ENCODE measurements at regions not wholly inside any gene's neighbourhood (a gene's known extent, or its start where the extent isn't known, plus 50 kb on each side); places are given as distances from the start of the nearest gene placed in this dataset.

DNA sequence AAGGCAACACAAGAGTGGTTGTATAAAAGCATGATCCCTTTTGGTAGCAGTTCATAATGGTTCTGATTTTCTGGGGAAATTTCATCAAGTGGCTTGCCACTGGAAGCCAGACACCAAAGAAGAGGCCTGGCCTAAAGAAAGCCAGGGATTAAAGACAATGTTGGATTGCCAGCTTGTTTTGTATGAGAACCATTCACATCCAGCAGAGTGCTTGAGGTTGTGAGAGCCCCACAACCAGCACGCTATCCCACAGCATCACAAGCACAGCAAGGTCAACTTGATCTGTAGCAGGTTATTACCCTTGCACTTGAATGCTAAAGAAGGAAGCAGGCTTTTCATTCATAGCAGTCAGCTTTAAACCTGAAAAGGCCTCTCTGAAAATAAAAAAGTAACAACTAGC, 399.8 kb downstream of the PLPP3 start:
- TF ChIP-seq POLR2A (IDR thresholded peaks at IDR 0.05): no peak
- TF ChIP-seq, protein P1, sequence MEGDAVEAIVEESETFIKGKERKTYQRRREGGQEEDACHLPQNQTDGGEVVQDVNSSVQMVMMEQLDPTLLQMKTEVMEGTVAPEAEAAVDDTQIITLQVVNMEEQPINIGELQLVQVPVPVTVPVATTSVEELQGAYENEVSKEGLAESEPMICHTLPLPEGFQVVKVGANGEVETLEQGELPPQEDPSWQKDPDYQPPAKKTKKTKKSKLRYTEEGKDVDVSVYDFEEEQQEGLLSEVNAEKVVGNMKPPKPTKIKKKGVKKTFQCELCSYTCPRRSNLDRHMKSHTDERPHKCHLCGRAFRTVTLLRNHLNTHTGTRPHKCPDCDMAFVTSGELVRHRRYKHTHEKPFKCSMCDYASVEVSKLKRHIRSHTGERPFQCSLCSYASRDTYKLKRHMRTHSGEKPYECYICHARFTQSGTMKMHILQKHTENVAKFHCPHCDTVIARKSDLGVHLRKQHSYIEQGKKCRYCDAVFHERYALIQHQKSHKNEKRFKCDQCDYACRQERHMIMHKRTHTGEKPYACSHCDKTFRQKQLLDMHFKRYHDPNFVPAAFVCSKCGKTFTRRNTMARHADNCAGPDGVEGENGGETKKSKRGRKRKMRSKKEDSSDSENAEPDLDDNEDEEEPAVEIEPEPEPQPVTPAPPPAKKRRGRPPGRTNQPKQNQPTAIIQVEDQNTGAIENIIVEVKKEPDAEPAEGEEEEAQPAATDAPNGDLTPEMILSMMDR (IDR thresholded peaks at IDR 0.05): no peak
- no peak for TF ChIP-seq POLR2AphosphoS5 (IDR thresholded peaks at IDR 0.05)

Data from prostate gland (tissue), 2 donors.